HG03066 (cell line): ENCODE measurements at regions not wholly inside any gene's neighbourhood (a gene's known extent, or its start where the extent isn't known, plus 50 kb on each side); places are given as distances from the start of the nearest gene placed in this dataset.
"Not testable (repeated sequence)": the region's sequence is repeated elsewhere in the genome, so short reads cannot be mapped to it uniquely, and the experiment has no call there.

Experiments
- ATAC-seq: cut with Tn5 transposase; IDR thresholded peaks from one replicate; pipeline ENCODE4 v1.9.1; 2021; ENCODE audit warnings: low read depth; ENCODE audit not compliant: unreplicated experiment

GRCh38 chr22:49517667-49518185, 309.9 kb downstream of the BRD1 start:
- no peak for ATAC-seq

- no peak for ATAC-seq
These were observed 310.5 kb downstream of the BRD1 start for GRCh38 chr22:49517211-49517610.

- no peak for ATAC-seq
These were observed 312.2 kb downstream of the BRD1 start for GRCh38 chr22:49515475-49515874.

- ATAC-seq: no peak
These were observed 313.0 kb downstream of the BRD1 start for GRCh38 chr22:49514641-49515040.

- ATAC-seq: no peak
These were observed 313.5 kb downstream of the BRD1 start for GRCh38 chr22:49514211-49514610.

GRCh38 chr22:49513358-49513851, 314.3 kb downstream of the BRD1 start:
- ATAC-seq: no peak

GRCh38 chr22:49512487-49513165, 315.0 kb downstream of the BRD1 start:
- ATAC-seq: no peak

- ATAC-seq: not testable (repeated sequence)
These were observed 316.1 kb downstream of the BRD1 start for GRCh38 chr22:49511393-49512189.

- ATAC-seq: no peak
These were observed 317.0 kb downstream of the BRD1 start for GRCh38 chr22:49510718-49511117.

- ATAC-seq: no peak
These were observed 318.7 kb downstream of the BRD1 start for GRCh38 chr22:49509016-49509415.

- ATAC-seq: no peak
These were observed 319.1 kb downstream of the BRD1 start for GRCh38 chr22:49508561-49508960.

- ATAC-seq: no peak
These were observed 319.9 kb downstream of the BRD1 start for GRCh38 chr22:49507607-49508292.

- ATAC-seq: no peak
These were observed 321.7 kb downstream of the BRD1 start for GRCh38 chr22:49506010-49506400.

GRCh38 chr22:49505337-49506009, 322.2 kb downstream of the BRD1 start:
- no peak for ATAC-seq

GRCh38 chr22:49503896-49504521, 323.7 kb downstream of the BRD1 start:
- ATAC-seq: no peak

- ATAC-seq: no peak
These were observed 324.4 kb downstream of the BRD1 start for GRCh38 chr22:49503321-49503720.

GRCh38 chr22:49502126-49502826, 325.4 kb downstream of the BRD1 start:
- ATAC-seq: no peak

- no peak for ATAC-seq
These were observed 326.7 kb downstream of the BRD1 start for GRCh38 chr22:49500942-49501395.

- no peak for ATAC-seq
These were observed 327.6 kb downstream of the BRD1 start for GRCh38 chr22:49500076-49500460.
